ENCODE measurements at regions not wholly inside any gene's neighbourhood (a gene's known extent, or its start where the extent isn't known, plus 50 kb on each side); places are given as distances from the start of the nearest gene placed in this dataset.

DNA sequence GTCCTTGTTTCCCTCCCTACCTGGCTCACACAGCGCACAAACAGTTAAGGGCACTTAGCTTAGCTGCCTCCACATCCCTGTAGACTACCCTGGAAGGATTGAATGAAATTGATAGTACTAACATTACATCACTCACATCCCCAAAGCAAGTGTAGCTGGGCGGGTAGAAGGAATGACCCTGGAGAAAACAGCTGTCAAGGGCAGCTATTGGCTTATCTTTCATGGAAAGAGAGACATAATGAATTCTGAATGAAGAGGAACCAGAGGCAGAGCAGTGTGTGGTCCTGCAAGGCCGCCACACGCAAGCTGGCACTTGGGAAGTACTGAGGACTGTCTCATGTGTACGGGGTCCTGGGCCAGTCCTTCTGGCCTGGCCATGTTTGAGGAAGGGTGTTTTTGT lies 369.6 kb upstream of the RGMA start (continued):
- TF ChIP-seq, protein P1, sequence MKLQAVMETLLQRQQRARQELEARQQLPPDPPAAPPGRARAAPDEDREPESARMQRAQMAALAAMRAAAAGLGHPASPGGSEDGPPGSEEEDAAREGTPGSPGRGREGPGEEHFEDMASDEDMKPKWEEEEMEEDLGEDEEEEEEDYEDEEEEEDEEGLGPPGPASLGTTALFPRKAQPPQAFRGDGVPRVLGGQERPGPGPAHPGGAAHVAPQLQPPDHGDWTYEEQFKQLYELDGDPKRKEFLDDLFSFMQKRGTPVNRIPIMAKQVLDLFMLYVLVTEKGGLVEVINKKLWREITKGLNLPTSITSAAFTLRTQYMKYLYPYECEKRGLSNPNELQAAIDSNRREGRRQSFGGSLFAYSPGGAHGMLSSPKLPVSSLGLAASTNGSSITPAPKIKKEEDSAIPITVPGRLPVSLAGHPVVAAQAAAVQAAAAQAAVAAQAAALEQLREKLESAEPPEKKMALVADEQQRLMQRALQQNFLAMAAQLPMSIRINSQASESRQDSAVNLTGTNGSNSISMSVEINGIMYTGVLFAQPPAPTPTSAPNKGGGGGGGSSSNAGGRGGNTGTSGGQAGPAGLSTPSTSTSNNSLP (IDR thresholded peaks at IDR 0.05; ENCODE audit: borderline replicate concordance, low read depth, low read length) = no peak
- no peak for TF ChIP-seq ZBED1 (IDR thresholded peaks at IDR 0.05)
- no peak for TF ChIP-seq ATF7 (IDR thresholded peaks at IDR 0.05)
- TF ChIP-seq ILF3 (IDR thresholded peaks at IDR 0.05; ENCODE audit: borderline replicate concordance) = no peak

DNA sequence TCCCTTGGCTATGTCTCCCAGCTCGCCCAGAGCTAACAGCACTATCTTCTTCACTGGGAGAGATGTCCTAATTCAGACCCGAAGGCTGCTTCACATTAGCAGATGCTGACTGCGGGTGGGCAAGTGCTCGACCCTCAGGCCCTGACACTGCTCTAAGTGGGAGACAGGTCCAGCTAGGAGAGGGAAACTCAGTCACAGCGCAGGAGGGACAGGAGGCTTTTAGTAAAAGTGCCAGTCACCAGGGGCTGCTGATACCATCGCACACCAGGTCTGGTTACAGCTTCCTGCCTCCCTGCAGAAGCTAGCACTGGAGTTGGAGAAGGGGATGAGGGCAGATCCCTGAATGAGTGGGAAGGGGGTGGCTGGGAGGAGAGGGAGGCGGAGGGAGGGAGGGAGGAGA lies 365.8 kb upstream of the RGMA start:
- no peak overlapping the region for H3K27ac ChIP-seq (ENCODE audit: extremely low read depth, low read depth, low read length)
- no peaks in the 10 kb centered on the region for H3K9me3 ChIP-seq (replicated peaks; ENCODE audit: control insufficient read depth, insufficient read depth, low read depth, low read length)
- in situ Hi-C loops (cut with MboI) = no loop called here
- H4K20me1 ChIP-seq (replicated peaks; ENCODE audit: control insufficient read depth, insufficient read depth, low read length) = no peaks in the 10 kb centered on the region
- no peaks in the 10 kb centered on the region for H3K36me3 ChIP-seq (ENCODE audit: control insufficient read depth, insufficient read depth, low read length)
- H3K27me3 ChIP-seq (ENCODE audit: control insufficient read depth in 2 of 2, insufficient read depth in 2 of 2, low read length in 2 of 2) = no peaks in the 10 kb centered on the region
- no peak overlapping the region for H3K9ac ChIP-seq (ENCODE audit: insufficient read depth in 1 of 2, low read depth in 2 of 2, low read length in 2 of 2)
- no peak overlapping the region for H3K4me2 ChIP-seq (ENCODE audit: insufficient read depth, low read length)
- intact Hi-C loops (cut with micrococcal nuclease) = no loop called here
- no peak for FAIRE-seq
- no peak overlapping the region for H3K4me3 ChIP-seq
- POLR2A ChIA-PET = no interaction called here
- no peak overlapping the region for H2AFZ ChIP-seq (ENCODE audit: low read depth, low read length)
- DNase-seq (ENCODE audit: extremely low read depth in 1 of 4, low spot score in 3 of 4) = no peak
- no TSS peak for BruUV-seq (replicated peaks)
- H3K79me2 ChIP-seq (ENCODE audit: control insufficient read depth, insufficient read depth, low read length) = no peaks in the 10 kb centered on the region
- WGBS (ENCODE audit: insufficient coverage, low coverage, missing lambda C conversion rate) = 0% methylated on average over 5 of the region's 7 CpGs
- no peaks in the 10 kb centered on the region for H3K9me1 ChIP-seq (ENCODE audit: control insufficient read depth, insufficient read depth, low read length)
- CTCF ChIA-PET (ENCODE audit: low intra/inter-chr PET ratio) = interaction anchor here (0.7 kb wide), 1 partner anchor 553 kb away, joined by 4 read pairs; no protein-coding TSS in a partner anchor
- ATAC-seq = no peak
- no peaks in the 10 kb centered on the region for H3K4me1 ChIP-seq (replicated peaks in 1 of 2; ENCODE audit: control insufficient read depth in 2 of 2, insufficient read depth in 2 of 2, low read length in 2 of 2)
- TF ChIP-seq SNRNP70 (optimal IDR thresholded peaks at IDR 0.05; ENCODE audit: low read depth, low read length) (no peak), ZNF76 (CRISPR knock-in tag; IDR thresholded peaks at IDR 0.05; ENCODE audit: borderline replicate concordance) (no peak), ZBTB12 (CRISPR knock-in tag; IDR thresholded peaks at IDR 0.05) (no peak), PRMT5 (CRISPR knock-in tag; IDR thresholded peaks at IDR 0.05) (no peak), C11orf30 (IDR thresholded peaks at IDR 0.05; ENCODE audit: low read depth) (no peak), CBX5 (IDR thresholded peaks at IDR 0.05; ENCODE audit: borderline replicate concordance, low read depth) (no peak), HNRNPK (IDR thresholded peaks at IDR 0.05; ENCODE audit: low read depth, low read length, poor library complexity, severe bottlenecking) (no peak), CHD2 (IDR thresholded peaks at IDR 0.05; ENCODE audit: low read depth, low read length) (no peak), STAG1 (CRISPR knock-in tag; IDR thresholded peaks at IDR 0.05; ENCODE audit: borderline replicate concordance) (no peak), HMG20A (CRISPR knock-in tag; conservative IDR thresholded peaks at IDR 0.05) (no peak), IRF2 (CRISPR knock-in tag; IDR thresholded peaks at IDR 0.05) (no peak), ZNF589 (CRISPR knock-in tag; IDR thresholded peaks at IDR 0.05; ENCODE audit: low read depth) (no peak)
- TF ChIP-seq, protein P2, sequence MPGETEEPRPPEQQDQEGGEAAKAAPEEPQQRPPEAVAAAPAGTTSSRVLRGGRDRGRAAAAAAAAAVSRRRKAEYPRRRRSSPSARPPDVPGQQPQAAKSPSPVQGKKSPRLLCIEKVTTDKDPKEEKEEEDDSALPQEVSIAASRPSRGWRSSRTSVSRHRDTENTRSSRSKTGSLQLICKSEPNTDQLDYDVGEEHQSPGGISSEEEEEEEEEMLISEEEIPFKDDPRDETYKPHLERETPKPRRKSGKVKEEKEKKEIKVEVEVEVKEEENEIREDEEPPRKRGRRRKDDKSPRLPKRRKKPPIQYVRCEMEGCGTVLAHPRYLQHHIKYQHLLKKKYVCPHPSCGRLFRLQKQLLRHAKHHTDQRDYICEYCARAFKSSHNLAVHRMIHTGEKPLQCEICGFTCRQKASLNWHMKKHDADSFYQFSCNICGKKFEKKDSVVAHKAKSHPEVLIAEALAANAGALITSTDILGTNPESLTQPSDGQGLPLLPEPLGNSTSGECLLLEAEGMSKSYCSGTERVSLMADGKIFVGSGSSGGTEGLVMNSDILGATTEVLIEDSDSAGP (CRISPR knock-in tag; IDR thresholded peaks at IDR 0.05) = no peak

Data from K562 (cell line).